Natural killer cell (primary cell): ENCODE measurements at regions not wholly inside any gene's neighbourhood (a gene's known extent, or its start where the extent isn't known, plus 50 kb on each side); places are given as distances from the start of the nearest gene placed in this dataset.

Source experiments
- ATAC-seq, 3 donors: fragments of 150-1000 bp in 2 of 3; fragments of 200-7000 bp in 1 of 3; cut with Tn5 transposase; 1 replicate in 1 of 3; 2 replicates in 2 of 3; pipeline ENCODE4 v1.10.0; 2021; ENCODE audit warnings: mild to moderate bottlenecking in 2 of 3, moderate library complexity in 2 of 3
- DNase-seq, 2 donors: peaks; one replicate each; pipeline versions ENCODE4 v3.0.0 to v3.0.0-alpha.2; 2013 to 2021; ENCODE audit warnings: mixed read lengths in 1 of 2
- H3K27ac ChIP-seq: one replicate; pipeline ENCODE4 v1.5.1; 2013; ENCODE audit warnings: mild to moderate bottlenecking, low read length
- H3K27me3 ChIP-seq: one replicate; pipeline ENCODE4 v1.6.1; 2013; ENCODE audit warnings: low read length; ENCODE audit not compliant: control insufficient read depth, insufficient read depth
- H3K36me3 ChIP-seq: one replicate; pipeline ENCODE4 v1.6.1; 2013; ENCODE audit warnings: low read length; ENCODE audit not compliant: control insufficient read depth, insufficient read depth
- H3K4me1 ChIP-seq: one replicate; pipeline ENCODE4 v1.6.1; 2013; ENCODE audit warnings: low read length; ENCODE audit not compliant: control insufficient read depth, insufficient read depth
- H3K4me3 ChIP-seq: one replicate; pipeline ENCODE4 v1.5.1; 2013; ENCODE audit warnings: low read length
- H3K9me3 ChIP-seq: one replicate; pipeline ENCODE4 v1.6.1; 2013; ENCODE audit warnings: low read length; ENCODE audit not compliant: control insufficient read depth, insufficient read depth
- H3K27ac Mint-ChIP-seq, 2 donors: one replicate each; pipeline ENCODE4 v1.8.0; 2022; ENCODE audit warnings: mild to moderate bottlenecking in 2 of 2, mixed read lengths in 2 of 2, moderate library complexity in 1 of 2
- H3K27me3 Mint-ChIP-seq, 2 donors: one replicate each; pipeline ENCODE4 v1.8.0; 2022; ENCODE audit warnings: low read depth in 2 of 2, mixed read lengths in 2 of 2
- H3K36me3 Mint-ChIP-seq: one replicate; pipeline ENCODE4 v1.8.0; 2022; ENCODE audit warnings: mixed read lengths
- H3K4me1 Mint-ChIP-seq, 2 donors: one replicate each; pipeline ENCODE4 v1.8.0; 2022; ENCODE audit warnings: mixed read lengths in 2 of 2
- H3K4me3 Mint-ChIP-seq: one replicate; pipeline ENCODE4 v1.8.0; 2022; ENCODE audit warnings: mild to moderate bottlenecking, moderate library complexity, mixed read lengths
- H3K9me3 Mint-ChIP-seq, 2 donors: one replicate each; pipeline ENCODE4 v1.8.0; 2022; ENCODE audit warnings: mixed read lengths in 2 of 2
- CTCF ChIP-seq: fragments of 200-600 bp; IDR thresholded peaks from one replicate; pipeline ENCODE4 v1.8.0; 2022; ENCODE audit warnings: antibody characterized with exemption
- WGBS: methylation state at CpG from one replicate; pipeline ENCODE4 v1.1.7; 2013; ENCODE audit warnings: missing lambda C conversion rate; ENCODE audit not compliant: insufficient coverage; 5-methylcytosine and 5-hydroxymethylcytosine counted together
- intact Hi-C: fragments of 100-400 bp; cut with micrococcal nuclease; formaldehyde crosslinking; loops from one replicate; pipeline ENCODE4 v1.14.2; 2022

DNA sequence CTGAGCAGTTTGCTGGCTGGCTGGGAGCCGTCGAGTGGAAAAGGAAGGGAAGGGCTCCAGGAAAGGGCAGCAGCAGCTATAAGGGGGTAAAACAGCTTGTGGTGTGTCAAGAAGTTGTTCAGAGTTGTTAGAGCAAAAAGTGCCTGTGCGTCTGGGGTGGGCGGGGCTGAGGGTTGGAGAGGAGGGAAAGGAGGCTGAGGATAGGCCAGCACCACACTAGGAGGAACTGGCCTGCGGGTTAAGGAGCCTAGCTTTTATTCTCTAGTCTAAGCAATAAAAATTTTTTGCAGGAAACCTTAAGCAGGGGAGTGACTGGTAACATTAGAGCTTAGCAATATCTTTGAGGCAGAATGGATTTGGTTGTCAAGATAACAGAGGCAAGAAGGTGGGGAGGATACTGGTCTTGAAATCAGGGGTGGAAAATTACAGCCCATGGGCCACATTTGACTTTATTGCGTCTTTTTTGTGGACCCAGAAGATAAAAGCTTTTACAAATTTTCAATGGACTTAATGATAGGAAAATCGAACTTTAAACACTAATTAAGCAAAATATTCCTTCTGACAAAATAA is 134.5 kb upstream of the AADACL2 start:
- H3K4me1 ChIP-seq, result no peaks in the 10 kb centered on the region
- no peaks in the 10 kb centered on the region for H3K36me3 Mint-ChIP-seq
- intact Hi-C loops, result no loop called here
- no peak overlapping the region for H3K27ac ChIP-seq
- TF ChIP-seq CTCF, result no peak
- no peaks in the 10 kb centered on the region for H3K27me3 Mint-ChIP-seq
- no peak overlapping the region for H3K4me3 Mint-ChIP-seq
- 90% methylated on average over 6 of the region's 7 CpGs for WGBS
- ATAC-seq, result no peak
- no peaks in the 10 kb centered on the region for H3K4me1 Mint-ChIP-seq
- H3K9me3 ChIP-seq, result no peaks in the 10 kb centered on the region
- H3K36me3 ChIP-seq, result no peaks in the 10 kb centered on the region
- no peaks in the 10 kb centered on the region for H3K9me3 Mint-ChIP-seq
- DNase-seq, result no peak
- no peak overlapping the region for H3K4me3 ChIP-seq
- no peak overlapping the region for H3K27ac Mint-ChIP-seq
- H3K27me3 ChIP-seq, result no peaks in the 10 kb centered on the region

- Histone ChIP-seq H3K27ac (no peak overlapping the region), H3K27me3 (no peaks in the 10 kb centered on the region), H3K4me1 (no peaks in the 10 kb centered on the region), H3K4me3 (no peak overlapping the region), H3K9me3 (no peaks in the 10 kb centered on the region), H3K36me3 (no peaks in the 10 kb centered on the region)
- ATAC-seq (no peak), DNase-seq (no peak)
- Mint-ChIP-seq H3K36me3 (no peaks in the 10 kb centered on the region), H3K27ac (no peak overlapping the region), H3K27me3 (no peaks in the 10 kb centered on the region), H3K9me3 (no peaks in the 10 kb centered on the region), H3K4me3 (no peak overlapping the region), H3K4me1 (no peaks in the 10 kb centered on the region)
- no peak for TF ChIP-seq CTCF
- 89% methylated on average over 4 of the region's 5 CpGs for WGBS
- intact Hi-C loops, result no loop called here
These were observed 136.1 kb upstream of the IGSF10 start for GRCh38 chr3:151596940-151597339.

GRCh38 chr3:151593928-151594327 is 133.1 kb upstream of the IGSF10 start:
- Histone ChIP-seq H3K4me1 (no peaks in the 10 kb centered on the region), H3K4me3 (no peak overlapping the region), H3K9me3 (no peaks in the 10 kb centered on the region), H3K36me3 (no peaks in the 10 kb centered on the region), H3K27ac (no peak overlapping the region), H3K27me3 (no peaks in the 10 kb centered on the region)
- Mint-ChIP-seq H3K4me3 (no peak overlapping the region), H3K27me3 (no peaks in the 10 kb centered on the region), H3K27ac (no peak overlapping the region), H3K36me3 (no peaks in the 10 kb centered on the region), H3K9me3 (no peaks in the 10 kb centered on the region), H3K4me1 (no peaks in the 10 kb centered on the region)
- 94% methylated on average over 1 of the region's 1 CpG for WGBS
- intact Hi-C loops, result no loop called here
- no peak for TF ChIP-seq CTCF
- ATAC-seq, result no peak
- no peak for DNase-seq

- Mint-ChIP-seq H3K4me3 (no peak overlapping the region), H3K4me1 (no peaks in the 10 kb centered on the region), H3K36me3 (no peaks in the 10 kb centered on the region), H3K9me3 (no peaks in the 10 kb centered on the region), H3K27me3 (no peaks in the 10 kb centered on the region), H3K27ac (no peak overlapping the region)
- no peak for DNase-seq
- Histone ChIP-seq H3K4me1 (no peaks in the 10 kb centered on the region), H3K9me3 (no peaks in the 10 kb centered on the region), H3K27me3 (no peaks in the 10 kb centered on the region), H3K36me3 (no peaks in the 10 kb centered on the region), H3K4me3 (no peak overlapping the region), H3K27ac (no peak overlapping the region)
- intact Hi-C loops, result no loop called here
- no peak for ATAC-seq
- no peak for TF ChIP-seq CTCF
These were observed 131.4 kb upstream of the IGSF10 start for GRCh38 chr3:151592287-151592686.
